ENCODE measurements at regions not wholly inside any gene's neighbourhood (a gene's known extent, or its start where the extent isn't known, plus 50 kb on each side); places are given as distances from the start of the nearest gene placed in this dataset.

DNA sequence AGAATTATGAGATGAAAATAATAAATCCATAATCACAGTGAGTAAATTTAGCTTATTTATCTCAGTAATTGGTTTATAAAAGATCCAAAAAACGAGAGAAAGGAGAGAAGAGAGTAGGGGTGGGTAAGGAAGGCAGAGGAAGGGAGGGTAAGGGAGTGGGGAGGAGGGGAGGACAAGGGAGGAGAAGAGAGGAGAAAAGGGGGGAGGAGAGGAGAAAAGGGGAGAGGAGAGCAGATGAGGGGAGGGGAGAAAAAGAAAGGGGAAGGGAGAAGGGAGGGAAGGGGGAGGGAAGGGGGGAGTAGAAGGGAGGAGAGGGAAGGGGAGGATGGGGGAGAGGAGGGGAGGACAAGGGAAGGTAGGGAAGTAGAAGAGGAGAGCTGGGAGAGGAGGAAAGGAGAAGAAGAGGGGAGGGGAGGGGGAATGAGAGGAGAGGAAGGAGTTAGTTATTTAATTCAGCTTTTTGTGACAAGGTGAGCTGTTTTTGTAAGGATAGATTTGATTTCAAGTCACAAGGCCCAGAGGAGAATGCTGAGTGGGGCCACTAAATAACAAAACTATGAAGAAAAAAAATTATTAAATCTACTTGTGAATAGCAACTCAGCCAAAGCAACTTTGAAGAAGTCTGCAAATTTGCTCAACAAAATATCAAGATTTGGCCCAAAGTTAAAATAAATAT lies 454.3 kb downstream of the ARAP2 start:
- WGBS (ENCODE audit: insufficient coverage), result 68% methylated on average over 1 of the region's 1 CpG
- Mint-ChIP-seq H3K4me1 (no peaks in the 10 kb centered on the region), H3K27ac (no peak overlapping the region), H3K27me3 (ENCODE audit: low read depth in 2 of 2) (no peaks in the 10 kb centered on the region), H3K9me3 (peaks cover 5 to 12% of the 10 kb centered on the region in 2 donors), H3K36me3 (no peaks in the 10 kb centered on the region), H3K4me3 (no peak overlapping the region)
- H3K27ac ChIP-seq (ENCODE audit: low read length), result no peak overlapping the region
- DNase-seq (no peak), ATAC-seq (no peak)
- H3K27me3 ChIP-seq (ENCODE audit: control insufficient read depth, insufficient read depth, low read length), result no peaks in the 10 kb centered on the region
- H3K4me1 ChIP-seq (ENCODE audit: control insufficient read depth, insufficient read depth, low read length), result no peaks in the 10 kb centered on the region
- intact Hi-C loops (cut with micrococcal nuclease), result no loop called here
- no peak overlapping the region for H3K4me3 ChIP-seq (ENCODE audit: low read length)
- TF ChIP-seq, protein P1, sequence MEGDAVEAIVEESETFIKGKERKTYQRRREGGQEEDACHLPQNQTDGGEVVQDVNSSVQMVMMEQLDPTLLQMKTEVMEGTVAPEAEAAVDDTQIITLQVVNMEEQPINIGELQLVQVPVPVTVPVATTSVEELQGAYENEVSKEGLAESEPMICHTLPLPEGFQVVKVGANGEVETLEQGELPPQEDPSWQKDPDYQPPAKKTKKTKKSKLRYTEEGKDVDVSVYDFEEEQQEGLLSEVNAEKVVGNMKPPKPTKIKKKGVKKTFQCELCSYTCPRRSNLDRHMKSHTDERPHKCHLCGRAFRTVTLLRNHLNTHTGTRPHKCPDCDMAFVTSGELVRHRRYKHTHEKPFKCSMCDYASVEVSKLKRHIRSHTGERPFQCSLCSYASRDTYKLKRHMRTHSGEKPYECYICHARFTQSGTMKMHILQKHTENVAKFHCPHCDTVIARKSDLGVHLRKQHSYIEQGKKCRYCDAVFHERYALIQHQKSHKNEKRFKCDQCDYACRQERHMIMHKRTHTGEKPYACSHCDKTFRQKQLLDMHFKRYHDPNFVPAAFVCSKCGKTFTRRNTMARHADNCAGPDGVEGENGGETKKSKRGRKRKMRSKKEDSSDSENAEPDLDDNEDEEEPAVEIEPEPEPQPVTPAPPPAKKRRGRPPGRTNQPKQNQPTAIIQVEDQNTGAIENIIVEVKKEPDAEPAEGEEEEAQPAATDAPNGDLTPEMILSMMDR (IDR thresholded peaks at IDR 0.05), result no peak
- H3K9me3 ChIP-seq (ENCODE audit: control insufficient read depth, insufficient read depth, low read length), result no peaks in the 10 kb centered on the region
- H3K36me3 ChIP-seq (ENCODE audit: control insufficient read depth, insufficient read depth, low read length), result no peaks in the 10 kb centered on the region

DNA sequence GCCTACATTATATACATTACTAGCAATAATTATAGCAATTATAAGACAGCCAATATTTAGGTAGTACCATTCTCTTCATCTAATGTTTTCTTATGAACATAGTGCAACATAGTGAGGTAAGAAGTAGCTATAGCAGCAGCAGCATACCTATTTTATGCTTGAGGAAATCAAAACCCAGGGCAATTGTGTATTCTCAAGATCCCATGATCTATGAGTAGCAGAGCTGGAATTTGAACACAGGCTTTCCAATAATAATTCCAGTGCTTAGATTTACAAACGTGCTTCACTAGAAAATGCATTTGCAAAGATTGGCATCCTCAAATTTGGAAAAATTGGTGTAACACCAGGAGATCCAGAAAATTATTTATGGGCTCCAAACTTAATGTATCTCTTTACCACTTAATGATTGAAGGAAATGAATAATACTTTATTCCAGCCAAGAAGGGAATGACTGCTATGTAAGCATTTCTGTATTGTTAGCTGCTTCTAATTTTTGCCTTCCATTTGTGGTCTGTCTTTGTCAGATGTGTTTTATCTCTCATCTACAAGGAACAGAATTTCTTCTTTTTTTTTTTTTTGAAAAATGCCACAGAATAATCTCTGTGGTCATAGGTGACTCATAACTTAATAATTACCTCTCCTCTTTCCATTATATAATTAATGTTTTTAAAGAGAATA lies 451.1 kb downstream of the ARAP2 start:
- Mint-ChIP-seq H3K4me1 (no peaks in the 10 kb centered on the region), H3K27ac (no peak overlapping the region), H3K9me3 (peaks cover 5 to 19% of the 10 kb centered on the region in 2 donors), H3K4me3 (no peak overlapping the region), H3K36me3 (peaks cover 12% of the 10 kb centered on the region), H3K27me3 (ENCODE audit: low read depth in 2 of 2) (no peaks in the 10 kb centered on the region)
- Histone ChIP-seq H3K9me3 (ENCODE audit: control insufficient read depth, insufficient read depth, low read length) (no peaks in the 10 kb centered on the region), H3K27me3 (ENCODE audit: control insufficient read depth, insufficient read depth, low read length) (no peaks in the 10 kb centered on the region), H3K36me3 (ENCODE audit: control insufficient read depth, insufficient read depth, low read length) (no peaks in the 10 kb centered on the region), H3K4me3 (ENCODE audit: low read length) (no peak overlapping the region), H3K4me1 (ENCODE audit: control insufficient read depth, insufficient read depth, low read length) (no peaks in the 10 kb centered on the region), H3K27ac (ENCODE audit: low read length) (no peak overlapping the region)
- DNase-seq (no peak), ATAC-seq (no peak)
- intact Hi-C loops (cut with micrococcal nuclease), result no loop called here
- TF ChIP-seq, protein P1 (IDR thresholded peaks at IDR 0.05), result no peak
- 88% methylated on average over 1 of the region's 1 CpG for WGBS (ENCODE audit: insufficient coverage)

- Mint-ChIP-seq H3K9me3 (peaks cover 5 to 19% of the 10 kb centered on the region in 2 donors), H3K27ac (no peak overlapping the region), H3K36me3 (peaks cover 12% of the 10 kb centered on the region), H3K4me1 (no peaks in the 10 kb centered on the region), H3K27me3 (ENCODE audit: low read depth in 2 of 2) (no peaks in the 10 kb centered on the region), H3K4me3 (no peak overlapping the region)
- DNase-seq, result no peak
- intact Hi-C loops (cut with micrococcal nuclease), result no loop called here
- no peak overlapping the region for H3K27ac ChIP-seq (ENCODE audit: low read length)
- no peak overlapping the region for H3K4me3 ChIP-seq (ENCODE audit: low read length)
- TF ChIP-seq, protein P1 (IDR thresholded peaks at IDR 0.05), result no peak
- no CpG with 5 or more reads among the region's 1 CpG for WGBS (ENCODE audit: insufficient coverage)
- H3K9me3 ChIP-seq (ENCODE audit: control insufficient read depth, insufficient read depth, low read length), result no peaks in the 10 kb centered on the region
- H3K4me1 ChIP-seq (ENCODE audit: control insufficient read depth, insufficient read depth, low read length), result no peaks in the 10 kb centered on the region
- ATAC-seq, result no peak
- H3K36me3 ChIP-seq (ENCODE audit: control insufficient read depth, insufficient read depth, low read length), result no peaks in the 10 kb centered on the region
- no peaks in the 10 kb centered on the region for H3K27me3 ChIP-seq (ENCODE audit: control insufficient read depth, insufficient read depth, low read length)
Observed at GRCh38 chr4:35793766-35794165, 450.5 kb downstream of the ARAP2 start.

Data from natural killer cell (primary cell).